K562 (cell line): ENCODE measurements at regions not wholly inside any gene's neighbourhood (a gene's known extent, or its start where the extent isn't known, plus 50 kb on each side); places are given as distances from the start of the nearest gene placed in this dataset.
"Not testable (repeated sequence)": the region's sequence is repeated elsewhere in the genome, so short reads cannot be mapped to it uniquely, and the experiment has no call there.

Experiments used
- ATAC-seq: fragments of 200-7000 bp; cut with Tn5 transposase; 3 replicates; pipeline ENCODE4 v1.9.1; 2020; ENCODE audit warnings: moderate library complexity
- BruUV-seq: library from RNA; stranded (reverse); fragments of 400-500 nt; replicated peaks from 2 replicates; lab custom pipeline; 2021; lab: Mats Ljungman, UMichigan
- CTCF ChIA-PET: fragments of 300-600 bp; formaldehyde crosslinking; extraction: SDS; loops from one replicate; lab custom pipeline; 2021; ENCODE audit warnings: low intra/inter-chr PET ratio; lab: Yijun Ruan, JAX
- POLR2A ChIA-PET: fragments of 300-600, 350-650 bp; sonication (Branson Sonifier 250); formaldehyde crosslinking; extraction: SDS; loops from one replicate; lab custom pipeline; 2021; ENCODE audit warnings: antibody characterized with exemption, inconsistent platforms; lab: Yijun Ruan, JAX
- DNase-seq, 4 experiments: peaks; one replicate each; pipeline versions ENCODE4 v3.0.0 to v3.0.0-alpha.2; 2011 to 2018; ENCODE audit warnings: low spot score in 3 of 4, mixed read lengths in 3 of 4; ENCODE audit errors: extremely low read depth in 1 of 4
- FAIRE-seq: peaks from 2 replicates; lab custom pipeline; 2011; peaks lifted over from hg19 to GRCh38; lab: Jason Lieb, UNC
- H2AFZ ChIP-seq: 2 replicates; pipeline ENCODE4 v1.6.0; 2011; ENCODE audit warnings: low read depth, low read length, control low read depth, inconsistent platforms
- H3K27ac ChIP-seq: fragments of 200-600 bp; 3 replicates; pipeline ENCODE4 v1.8.0; 2011; ENCODE audit warnings: low read depth, mild to moderate bottlenecking, control low read depth, inconsistent platforms, low read length, moderate library complexity, mixed read lengths; ENCODE audit errors: extremely low read depth
- H3K27me3 ChIP-seq, 2 experiments: fragments of 300-600 bp in 1 of 2; 2 replicates in 1 of 2; 3 replicates in 1 of 2; pipeline versions ENCODE4 v1.6.0 to v1.8.0; 2011; ENCODE audit warnings: inconsistent platforms in 2 of 2, low read length in 2 of 2, mild to moderate bottlenecking in 1 of 2, mixed read lengths in 1 of 2, moderate library complexity in 1 of 2; ENCODE audit not compliant: control insufficient read depth in 2 of 2, insufficient read depth in 2 of 2
- H3K36me3 ChIP-seq: fragments of 300-600 bp; 3 replicates; pipeline ENCODE4 v1.8.0; 2011; ENCODE audit warnings: mild to moderate bottlenecking, low read length, inconsistent platforms; ENCODE audit not compliant: control insufficient read depth, insufficient read depth
- H3K4me1 ChIP-seq, 2 experiments: fragments of 200-600 bp in 1 of 2; replicated peaks in 1 of 2; 2 replicates in 1 of 2; 3 replicates in 1 of 2; pipeline versions ENCODE4 v1.5.1 to v1.8.0; 2011; ENCODE audit warnings: inconsistent platforms in 2 of 2, low read length in 2 of 2, mild to moderate bottlenecking in 1 of 2, mixed read lengths in 1 of 2, moderate library complexity in 1 of 2; ENCODE audit not compliant: control insufficient read depth in 2 of 2, insufficient read depth in 2 of 2
- H3K4me2 ChIP-seq: 2 replicates; pipeline ENCODE4 v1.6.1; 2011; ENCODE audit warnings: low read length, control low read depth, inconsistent platforms, mixed read lengths; ENCODE audit not compliant: insufficient read depth
- H3K4me3 ChIP-seq: fragments of 200-600 bp; sonication (generic), shearing (Covaris generic); 2 replicates; pipeline ENCODE4 v1.5.1; 2016; ENCODE audit warnings: control low read depth, inconsistent platforms
- H3K79me2 ChIP-seq: fragments of 200-600 bp; 3 replicates; pipeline ENCODE4 v1.8.0; 2011; ENCODE audit warnings: low read length, inconsistent platforms; ENCODE audit not compliant: control insufficient read depth, insufficient read depth
- H3K9ac ChIP-seq, 2 experiments: 2 replicates each; pipeline versions ENCODE4 v1.6.0 to v1.6.1; 2011; ENCODE audit warnings: low read depth in 2 of 2, low read length in 2 of 2, control low read depth in 1 of 2, inconsistent platforms in 1 of 2, mild to moderate bottlenecking in 1 of 2, mixed read lengths in 1 of 2; ENCODE audit not compliant: insufficient read depth in 1 of 2
- H3K9me1 ChIP-seq: one replicate; pipeline ENCODE4 v1.6.0; 2011; ENCODE audit warnings: inconsistent platforms, mild to moderate bottlenecking, low read length, moderate library complexity; ENCODE audit not compliant: control insufficient read depth, insufficient read depth
- H3K9me3 ChIP-seq: replicated peaks from 2 replicates; pipeline ENCODE4 v1.5.1; 2011; ENCODE audit warnings: low read depth, low read length, inconsistent platforms; ENCODE audit not compliant: control insufficient read depth, insufficient read depth
- H4K20me1 ChIP-seq: replicated peaks from 2 replicates; pipeline ENCODE4 v1.6.1; 2011; ENCODE audit warnings: low read length, inconsistent platforms, mixed read lengths; ENCODE audit not compliant: control insufficient read depth, insufficient read depth
- ARID1B ChIP-seq: fragments of 450-650 bp; IDR thresholded peaks from 2 replicates; pipeline ENCODE4 v1.6.1; 2016; ENCODE audit warnings: antibody characterized with exemption, mild to moderate bottlenecking, inconsistent platforms
- CCAR2 ChIP-seq: fragments of 200-400 bp; formaldehyde crosslinking; IDR thresholded peaks from 2 replicates; pipeline ENCODE4 v1.6.1; 2017; ENCODE audit warnings: mild to moderate bottlenecking, low read depth, low read length
- CXXC5 ChIP-seq: fragments of 250-450 bp; sonication (Bioruptor Pico); IDR thresholded peaks from 2 replicates; pipeline ENCODE4 v1.8.0; 2022; ENCODE audit warnings: inconsistent platforms, mild to moderate bottlenecking, moderate library complexity
- IFI16 ChIP-seq: fragments of 250-450 bp; sonication (Bioruptor Pico); IDR thresholded peaks from 2 replicates; pipeline ENCODE4 v2.1.2; 2022; ENCODE audit warnings: mild to moderate bottlenecking, inconsistent platforms
- KAT2B ChIP-seq: IDR thresholded peaks from one replicate; pipeline ENCODE4 v1.6.1; 2012; ENCODE audit warnings: low read depth, mild to moderate bottlenecking, control low read depth, inconsistent platforms, low read length, moderate library complexity
- MTA1 ChIP-seq: fragments of 450-650 bp; IDR thresholded peaks from 2 replicates; pipeline ENCODE4 v1.6.1; 2017; ENCODE audit warnings: borderline replicate concordance
- NFIC ChIP-seq: fragments of 450-650 bp; IDR thresholded peaks from 2 replicates; pipeline ENCODE4 v1.6.1; 2017; ENCODE audit warnings: mild to moderate bottlenecking, inconsistent platforms
- SMARCA4 ChIP-seq: fragments of 450-650 bp; IDR thresholded peaks from 2 replicates; pipeline ENCODE4 v1.6.1; 2016
- SREBF2 ChIP-seq: sonication (generic); formaldehyde crosslinking; IDR thresholded peaks from 2 replicates; pipeline ENCODE4 v1.4.0; 2020; ENCODE audit warnings: mild to moderate bottlenecking, missing genetic modification reagents
- TOE1 ChIP-seq, 2 experiments: fragments of 450-650 bp in 1 of 2; sonication (generic) in 1 of 2; formaldehyde crosslinking in 1 of 2; IDR thresholded peaks; 2 replicates each; pipeline versions ENCODE4 v1.7.1 to v1.8.0; 2016 to 2022; ENCODE audit warnings: borderline replicate concordance in 2 of 2, mild to moderate bottlenecking in 2 of 2, antibody characterized with exemption in 1 of 2, inconsistent platforms in 1 of 2, low read depth in 1 of 2, missing genetic modification reagents in 1 of 2, moderate library complexity in 1 of 2
- WHSC1 ChIP-seq: IDR thresholded peaks from one replicate; pipeline ENCODE4 v1.6.1; 2012; ENCODE audit warnings: low read length, control low read depth, inconsistent platforms
- ZKSCAN8 ChIP-seq: fragments of 200-800 bp; sonication (Bioruptor generic); IDR thresholded peaks from 2 replicates; pipeline ENCODE4 v1.6.1; 2016; ENCODE audit warnings: missing genetic modification characterization, missing compliant biosample characterization
- ZNF589 ChIP-seq: fragments of 200-800 bp; sonication (Bioruptor generic); IDR thresholded peaks from 2 replicates; pipeline ENCODE4 v1.6.1; 2016; ENCODE audit warnings: low read depth, missing genetic modification characterization, missing compliant biosample characterization
- WGBS: fragments of 100-300 bp; shearing (Covaris generic); methylation state at CpG from one replicate; pipeline ENCODE4 v1.1.6; 2016; ENCODE audit warnings: low coverage, mixed read lengths; ENCODE audit not compliant: insufficient coverage; ENCODE audit errors: missing lambda C conversion rate; 5-methylcytosine and 5-hydroxymethylcytosine counted together
- in situ Hi-C: fragments of 300-500 bp; cut with MboI; formaldehyde crosslinking; loops from 4 replicates; pipeline ENCODE4 v1.15.0; 2018; ENCODE audit warnings: inconsistent platforms, mixed read lengths
- intact Hi-C: fragments of 100-400 bp; cut with micrococcal nuclease; formaldehyde crosslinking; loops from 2 replicates; pipeline ENCODE4 v1.14.2; 2022
- TF ChIP-seq, protein P1 (sequence below): fragments of 250-450 bp; sonication (Bioruptor Pico); IDR thresholded peaks from 2 replicates; pipeline ENCODE4 v1.4.0; 2020

DNA sequence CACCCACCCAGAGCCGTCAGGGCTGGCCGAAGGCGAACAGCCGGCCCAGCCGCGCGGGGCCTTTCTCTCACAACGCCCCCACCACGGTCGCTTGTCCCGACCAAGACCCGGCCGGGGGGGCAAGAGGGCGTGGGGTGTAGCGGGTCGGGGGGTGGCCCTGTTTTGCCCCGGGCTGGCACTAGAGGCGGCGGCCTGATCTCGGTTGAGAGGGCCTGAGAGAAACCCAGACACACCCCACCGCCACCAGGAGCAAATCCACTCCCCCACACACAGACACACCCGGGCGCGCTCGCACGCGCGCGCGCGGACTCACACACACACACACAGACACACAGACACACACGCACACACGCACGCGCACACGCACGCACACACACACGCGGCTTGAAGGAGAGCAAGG lies 97.8 kb upstream of the RHOU start:
- FAIRE-seq, CTCF ChIA-PET, in situ Hi-C loops, intact Hi-C loops, H3K9me3 ChIP-seq, H3K4me2 ChIP-seq, H3K79me2 ChIP-seq, DNase-seq, H3K27ac ChIP-seq, BruUV-seq, H3K9me1 ChIP-seq, H3K4me1 ChIP-seq, H3K9ac ChIP-seq, ATAC-seq, H3K27me3 ChIP-seq, H2AFZ ChIP-seq, POLR2A ChIA-PET, H3K36me3 ChIP-seq, H4K20me1 ChIP-seq: not testable (repeated sequence)
- no CpG with 5 or more reads among the region's 39 CpGs for WGBS
- 0 out of 2 replicates have a peak overlapping the region, but pooled peaks have one; percentile 19 for H3K4me3 ChIP-seq

DNA sequence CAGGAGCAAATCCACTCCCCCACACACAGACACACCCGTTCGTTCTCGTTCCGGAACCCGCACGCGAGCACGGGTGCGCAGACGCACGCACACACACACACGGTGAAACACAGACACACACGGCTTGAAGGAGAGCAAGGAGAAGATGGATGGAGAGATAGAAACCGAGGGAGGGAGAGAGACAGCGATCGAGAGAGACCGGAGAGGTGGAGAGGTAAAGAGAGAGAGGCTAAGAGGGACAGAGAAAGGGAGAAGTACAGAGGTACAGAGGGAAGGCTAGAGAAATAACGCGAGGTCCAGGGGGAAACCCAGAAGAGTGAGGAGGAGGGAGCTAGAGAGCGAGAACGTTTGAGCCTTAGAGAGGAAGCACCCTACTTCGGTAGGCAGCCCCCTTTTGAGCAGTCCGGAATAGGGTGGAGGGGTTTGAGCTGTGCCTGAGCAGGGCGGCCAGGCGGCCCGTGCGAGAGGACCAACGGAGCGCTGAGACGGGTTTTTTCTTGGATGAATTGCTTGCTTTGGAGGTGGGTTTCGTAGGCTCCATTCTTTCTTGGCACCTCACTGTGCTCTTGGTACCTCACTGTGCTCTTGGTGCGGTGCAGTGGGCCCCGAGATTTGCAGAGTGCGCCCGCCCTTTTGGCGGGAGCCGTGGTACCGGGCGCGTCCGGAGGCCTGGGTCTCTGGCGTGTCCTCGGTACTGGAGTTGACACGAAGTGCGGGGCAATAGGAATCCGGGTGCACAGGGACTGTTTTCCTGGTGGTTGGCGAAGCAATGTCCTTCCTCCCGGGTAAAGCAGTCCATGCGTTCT lies 88.4 kb upstream of the RHOU start:
- H3K79me2 ChIP-seq = no peaks in the 10 kb centered on the region
- no peaks in the 10 kb centered on the region for H3K36me3 ChIP-seq
- H3K9ac ChIP-seq = peak overlapping the region; percentile 15 to 18; a peak in 2 of 4 replicates
- intact Hi-C loops (no loop called here), in situ Hi-C loops (no loop called here)
- peak overlapping the region; percentile 37 for H3K4me3 ChIP-seq
- H2AFZ ChIP-seq = peak overlapping the region; percentile 60
- H3K9me1 ChIP-seq = no peaks in the 10 kb centered on the region
- no TSS peak for BruUV-seq
- no peaks in the 10 kb centered on the region for H4K20me1 ChIP-seq
- peak; percentile 85 for ATAC-seq
- POLR2A ChIA-PET = no interaction called here
- CTCF ChIA-PET = no interaction called here
- 4% methylated on average over 47 of the region's 49 CpGs for WGBS
- no peak overlapping the region for H3K27ac ChIP-seq
- H3K4me1 ChIP-seq = peaks cover 5 to 24% of the 10 kb centered on the region in 2 experiments; a peak in 2 of 5 replicates
- no peaks in the 10 kb centered on the region for H3K9me3 ChIP-seq
- H3K4me2 ChIP-seq = peak overlapping the region; percentile 76
- peaks cover 18 to 39% of the 10 kb centered on the region in 2 experiments; a peak in 4 of 5 replicates for H3K27me3 ChIP-seq
- peak in 2 of 4 experiments; percentile 14 to 23 for DNase-seq
- FAIRE-seq = peak; percentile 35
- TF ChIP-seq SREBF2 (CRISPR knock-in tag) = no peak
- TF ChIP-seq ZKSCAN8 (CRISPR knock-in tag) = no peak
- TF ChIP-seq TOE1 (IDR thresholded peaks at IDR 0.05; ENCODE audit: borderline replicate concordance) = 0 out of 2 replicates have a peak, but pooled peaks have one; percentile 44
- TF ChIP-seq TOE1 (CRISPR knock-in tag; IDR thresholded peaks at IDR 0.05; ENCODE audit: borderline replicate concordance, low read depth) = no peak
- TF ChIP-seq ZNF589 = no peak
- TF ChIP-seq IFI16 (CRISPR knock-in tag) = no peak
- TF ChIP-seq SMARCA4 = peak; percentile 44; the same call in 1 of the 2 replicates
- TF ChIP-seq CCAR2 = no peak
- TF ChIP-seq KAT2B = no peak
- peak; percentile 36 for TF ChIP-seq NFIC
- peak; percentile 41; the same call in 1 of the 2 replicates for TF ChIP-seq ARID1B
- TF ChIP-seq CXXC5 = peak; percentile 30; the same call in 1 of the 2 replicates
- no peak for TF ChIP-seq WHSC1
- TF ChIP-seq MTA1 = peak; percentile 82; the same call in 1 of the 2 replicates
- TF ChIP-seq, protein P1, sequence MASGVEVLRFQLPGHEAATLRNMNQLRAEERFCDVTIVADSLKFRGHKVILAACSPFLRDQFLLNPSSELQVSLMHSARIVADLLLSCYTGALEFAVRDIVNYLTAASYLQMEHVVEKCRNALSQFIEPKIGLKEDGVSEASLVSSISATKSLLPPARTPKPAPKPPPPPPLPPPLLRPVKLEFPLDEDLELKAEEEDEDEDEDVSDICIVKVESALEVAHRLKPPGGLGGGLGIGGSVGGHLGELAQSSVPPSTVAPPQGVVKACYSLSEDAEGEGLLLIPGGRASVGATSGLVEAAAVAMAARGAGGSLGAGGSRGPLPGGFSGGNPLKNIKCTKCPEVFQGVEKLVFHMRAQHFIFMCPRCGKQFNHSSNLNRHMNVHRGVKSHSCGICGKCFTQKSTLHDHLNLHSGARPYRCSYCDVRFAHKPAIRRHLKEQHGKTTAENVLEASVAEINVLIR (CRISPR knock-in tag) = no peak
